ENCODE measurements at regions not wholly inside any gene's neighbourhood (a gene's known extent, or its start where the extent isn't known, plus 50 kb on each side); places are given as distances from the start of the nearest gene placed in this dataset.

DNA sequence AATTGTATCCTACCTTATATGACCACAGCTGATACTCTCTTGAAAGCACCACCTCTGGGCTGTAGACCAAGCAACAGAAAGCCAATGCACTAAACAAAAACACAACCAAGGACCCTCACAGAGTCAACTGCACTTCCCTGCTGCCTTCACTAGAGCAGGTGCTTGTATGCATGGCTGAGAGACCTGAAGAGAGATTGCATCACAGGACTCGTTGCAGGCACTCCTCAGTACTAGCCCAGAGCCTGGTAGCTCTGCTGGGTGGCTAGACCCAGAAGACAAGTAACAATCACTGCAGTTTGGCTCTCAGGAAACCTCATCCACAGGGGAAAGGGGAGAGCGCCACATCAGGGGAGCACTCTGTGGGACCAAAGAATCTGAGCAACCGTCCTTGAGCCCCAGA lies 521.6 kb upstream of the IMPG1 start:
- TF ChIP-seq, protein P1, sequence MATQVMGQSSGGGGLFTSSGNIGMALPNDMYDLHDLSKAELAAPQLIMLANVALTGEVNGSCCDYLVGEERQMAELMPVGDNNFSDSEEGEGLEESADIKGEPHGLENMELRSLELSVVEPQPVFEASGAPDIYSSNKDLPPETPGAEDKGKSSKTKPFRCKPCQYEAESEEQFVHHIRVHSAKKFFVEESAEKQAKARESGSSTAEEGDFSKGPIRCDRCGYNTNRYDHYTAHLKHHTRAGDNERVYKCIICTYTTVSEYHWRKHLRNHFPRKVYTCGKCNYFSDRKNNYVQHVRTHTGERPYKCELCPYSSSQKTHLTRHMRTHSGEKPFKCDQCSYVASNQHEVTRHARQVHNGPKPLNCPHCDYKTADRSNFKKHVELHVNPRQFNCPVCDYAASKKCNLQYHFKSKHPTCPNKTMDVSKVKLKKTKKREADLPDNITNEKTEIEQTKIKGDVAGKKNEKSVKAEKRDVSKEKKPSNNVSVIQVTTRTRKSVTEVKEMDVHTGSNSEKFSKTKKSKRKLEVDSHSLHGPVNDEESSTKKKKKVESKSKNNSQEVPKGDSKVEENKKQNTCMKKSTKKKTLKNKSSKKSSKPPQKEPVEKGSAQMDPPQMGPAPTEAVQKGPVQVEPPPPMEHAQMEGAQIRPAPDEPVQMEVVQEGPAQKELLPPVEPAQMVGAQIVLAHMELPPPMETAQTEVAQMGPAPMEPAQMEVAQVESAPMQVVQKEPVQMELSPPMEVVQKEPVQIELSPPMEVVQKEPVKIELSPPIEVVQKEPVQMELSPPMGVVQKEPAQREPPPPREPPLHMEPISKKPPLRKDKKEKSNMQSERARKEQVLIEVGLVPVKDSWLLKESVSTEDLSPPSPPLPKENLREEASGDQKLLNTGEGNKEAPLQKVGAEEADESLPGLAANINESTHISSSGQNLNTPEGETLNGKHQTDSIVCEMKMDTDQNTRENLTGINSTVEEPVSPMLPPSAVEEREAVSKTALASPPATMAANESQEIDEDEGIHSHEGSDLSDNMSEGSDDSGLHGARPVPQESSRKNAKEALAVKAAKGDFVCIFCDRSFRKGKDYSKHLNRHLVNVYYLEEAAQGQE (IDR thresholded peaks at IDR 0.05; ENCODE audit: insufficient replicate concordance, low read depth): no peak
- no peak for TF ChIP-seq POLR2AphosphoS5 (IDR thresholded peaks at IDR 0.05; ENCODE audit: low read depth)
- TF ChIP-seq, protein P2, sequence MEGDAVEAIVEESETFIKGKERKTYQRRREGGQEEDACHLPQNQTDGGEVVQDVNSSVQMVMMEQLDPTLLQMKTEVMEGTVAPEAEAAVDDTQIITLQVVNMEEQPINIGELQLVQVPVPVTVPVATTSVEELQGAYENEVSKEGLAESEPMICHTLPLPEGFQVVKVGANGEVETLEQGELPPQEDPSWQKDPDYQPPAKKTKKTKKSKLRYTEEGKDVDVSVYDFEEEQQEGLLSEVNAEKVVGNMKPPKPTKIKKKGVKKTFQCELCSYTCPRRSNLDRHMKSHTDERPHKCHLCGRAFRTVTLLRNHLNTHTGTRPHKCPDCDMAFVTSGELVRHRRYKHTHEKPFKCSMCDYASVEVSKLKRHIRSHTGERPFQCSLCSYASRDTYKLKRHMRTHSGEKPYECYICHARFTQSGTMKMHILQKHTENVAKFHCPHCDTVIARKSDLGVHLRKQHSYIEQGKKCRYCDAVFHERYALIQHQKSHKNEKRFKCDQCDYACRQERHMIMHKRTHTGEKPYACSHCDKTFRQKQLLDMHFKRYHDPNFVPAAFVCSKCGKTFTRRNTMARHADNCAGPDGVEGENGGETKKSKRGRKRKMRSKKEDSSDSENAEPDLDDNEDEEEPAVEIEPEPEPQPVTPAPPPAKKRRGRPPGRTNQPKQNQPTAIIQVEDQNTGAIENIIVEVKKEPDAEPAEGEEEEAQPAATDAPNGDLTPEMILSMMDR (IDR thresholded peaks at IDR 0.05; ENCODE audit: insufficient read depth, low read length): no peak
- TF ChIP-seq GABPA (IDR thresholded peaks at IDR 0.05; ENCODE audit: low read depth): no peak

All from HL-60 (cell line).